Inflammatory macrophage treated with lipopolysaccharide for 4 hours (primary cell): ENCODE measurements at regions not wholly inside any gene's neighbourhood (a gene's known extent, or its start where the extent isn't known, plus 50 kb on each side); places are given as distances from the start of the nearest gene placed in this dataset.

Experiments
- DNase-seq: peaks from one replicate; pipeline ENCODE4 v3.0.0-alpha.2; 2020

- DNase-seq: no peak
Measured at GRCh38 chr1:94325377-94326302, 88.3 kb upstream of the ARHGAP29 start.

GRCh38 chr1:94324178-94324544 lies 86.8 kb upstream of the ARHGAP29 start:
- DNase-seq: no peak

- DNase-seq: no peak
Measured at GRCh38 chr1:94323311-94324177, 86.2 kb upstream of the ARHGAP29 start.

GRCh38 chr1:94322696-94323095 lies 85.3 kb upstream of the ARHGAP29 start:
- no peak for DNase-seq

- DNase-seq: no peak
Measured at GRCh38 chr1:94321662-94322061, 84.3 kb upstream of the ARHGAP29 start.

GRCh38 chr1:94319319-94320102 lies 82.1 kb upstream of the ARHGAP29 start:
- DNase-seq: no peak

GRCh38 chr1:94318505-94319030 lies 81.2 kb upstream of the ARHGAP29 start:
- DNase-seq: no peak

- DNase-seq: no peak
Measured at GRCh38 chr1:94317790-94318188, 80.4 kb upstream of the ARHGAP29 start.

- no peak for DNase-seq
Measured at GRCh38 chr1:94316836-94317789, 79.7 kb upstream of the ARHGAP29 start.

- DNase-seq: no peak
Measured at GRCh38 chr1:94316183-94316582, 78.8 kb upstream of the ARHGAP29 start.

- no peak for DNase-seq
Measured at GRCh38 chr1:94315552-94316116, 78.2 kb upstream of the ARHGAP29 start.

- DNase-seq: no peak
Measured at GRCh38 chr1:94314222-94314858, 77.0 kb upstream of the ARHGAP29 start.

GRCh38 chr1:94310570-94311270 lies 73.3 kb upstream of the ARHGAP29 start:
- DNase-seq: no peak

- no peak for DNase-seq
Measured at GRCh38 chr1:94309829-94310569, 72.6 kb upstream of the ARHGAP29 start.

GRCh38 chr1:94309216-94309615 lies 71.8 kb upstream of the ARHGAP29 start:
- no peak for DNase-seq

- no peak for DNase-seq
Measured at GRCh38 chr1:94306521-94306920, 69.1 kb upstream of the ARHGAP29 start.

- no peak for DNase-seq
Measured at GRCh38 chr1:94305704-94306103, 68.3 kb upstream of the ARHGAP29 start.

GRCh38 chr1:94304553-94304952 lies 67.2 kb upstream of the ARHGAP29 start:
- DNase-seq: no peak

GRCh38 chr1:94303005-94303404 lies 65.6 kb upstream of the ARHGAP29 start:
- DNase-seq: peak; percentile 69
